GM21390 (cell line): ENCODE measurements at regions not wholly inside any gene's neighbourhood (a gene's known extent, or its start where the extent isn't known, plus 50 kb on each side); places are given as distances from the start of the nearest gene placed in this dataset.

Experiments used
- ATAC-seq: cut with Tn5 transposase; IDR thresholded peaks from one replicate; pipeline ENCODE4 v1.9.1; 2021; ENCODE audit not compliant: unreplicated experiment

DNA sequence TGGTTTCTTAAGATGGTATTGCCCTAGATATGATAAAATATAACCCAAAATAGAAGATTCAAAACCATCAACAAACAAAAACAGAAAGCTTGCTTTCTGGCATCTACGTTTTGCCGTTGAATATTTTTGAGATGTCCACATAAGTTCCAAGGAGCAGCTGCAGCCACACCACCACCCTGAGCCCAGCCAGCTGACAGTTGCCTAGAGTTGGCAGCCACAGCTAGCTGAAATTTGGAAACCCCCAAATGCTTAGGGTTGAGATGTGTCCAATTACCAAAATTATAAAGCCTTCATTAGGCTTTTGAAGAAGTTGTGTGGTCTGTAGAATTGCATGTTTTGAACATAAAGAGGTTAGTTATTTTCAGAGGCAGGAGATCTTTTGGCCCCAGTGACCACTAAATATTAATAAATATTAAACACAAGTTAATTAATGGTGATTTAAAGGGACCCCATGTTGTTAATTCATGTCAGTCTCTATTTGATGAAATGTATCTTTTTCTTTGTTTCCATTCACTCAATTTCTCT lies 118.1 kb upstream of the DTNA start:
- ATAC-seq, result no peak

DNA sequence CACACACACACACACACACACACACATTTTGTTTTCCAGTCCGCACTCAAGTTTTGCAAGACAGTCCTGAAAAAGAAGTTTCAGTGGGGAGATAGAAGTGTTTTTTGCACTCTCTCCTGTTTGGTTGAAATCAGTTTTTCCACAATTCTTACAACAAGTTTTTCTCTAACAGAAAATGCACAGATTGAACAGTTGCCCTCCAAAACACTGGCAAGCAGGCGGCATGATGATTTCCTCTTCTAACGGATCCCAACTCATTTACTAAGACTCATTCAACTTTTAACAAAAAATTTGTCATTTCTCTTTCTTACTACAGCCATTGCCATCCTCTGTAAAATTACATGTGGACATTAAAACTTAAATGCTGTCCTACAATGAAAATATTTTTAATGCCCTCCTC lies 117.6 kb upstream of the DTNA start:
- ATAC-seq, result no peak

DNA sequence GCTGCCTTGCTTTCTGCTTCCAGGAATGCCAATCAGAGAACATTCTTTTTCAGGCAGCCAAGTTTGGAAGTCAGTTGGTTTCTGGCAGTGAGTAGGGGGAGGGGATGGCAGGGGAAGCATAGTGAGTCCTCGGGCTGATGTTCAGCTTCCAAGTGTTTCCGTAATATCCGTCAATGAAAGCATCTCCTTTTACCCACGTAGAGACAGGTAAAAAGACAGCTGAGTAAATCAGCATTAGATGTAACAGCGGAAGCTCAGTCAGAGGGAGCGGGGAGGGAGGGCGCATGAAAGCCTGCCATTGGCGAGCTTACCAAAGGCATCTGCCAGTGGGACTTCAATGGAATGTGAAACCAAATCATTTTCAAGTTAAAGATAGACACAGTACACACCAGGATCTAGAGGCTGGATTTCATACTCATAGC lies 117.1 kb upstream of the DTNA start:
- ATAC-seq, result no peak

DNA sequence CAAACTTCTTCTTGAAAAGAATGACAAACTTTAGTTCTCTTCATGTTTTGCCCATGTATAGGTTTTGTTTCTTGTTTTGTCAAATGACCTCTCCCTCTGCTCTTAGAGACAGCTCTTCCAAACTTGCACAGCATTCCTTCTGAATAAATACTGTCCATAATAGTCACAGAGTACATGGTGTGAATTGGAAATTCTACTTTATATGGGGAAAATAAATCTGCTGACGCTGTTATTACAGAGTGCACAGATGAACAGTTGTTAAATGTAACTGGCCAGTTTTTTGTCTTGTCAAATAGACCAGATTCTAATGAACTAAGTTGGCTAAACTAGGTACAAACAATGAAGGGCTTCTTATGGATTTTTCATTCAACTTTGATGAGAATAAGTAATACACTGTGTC lies 115.8 kb upstream of the DTNA start:
- ATAC-seq, result no peak

DNA sequence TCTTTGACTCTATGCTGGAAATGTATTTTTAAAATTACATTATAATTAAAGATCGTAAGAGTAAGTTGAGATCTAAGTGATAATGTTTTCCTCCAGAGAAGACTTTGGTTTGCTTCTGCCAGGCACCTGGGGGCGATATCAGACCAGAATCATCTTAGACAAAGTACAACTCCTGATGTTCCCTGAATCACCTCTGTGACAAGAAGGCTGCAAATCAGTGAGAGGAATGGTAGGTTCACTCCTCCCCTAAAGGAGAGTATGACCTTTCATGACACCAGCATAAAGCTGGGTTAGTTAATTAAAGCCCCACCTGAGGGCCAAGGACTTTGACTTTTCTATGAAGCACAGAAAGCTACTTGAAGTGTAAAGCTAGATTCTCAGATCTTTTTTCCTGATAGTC lies 114.4 kb upstream of the DTNA start:
- ATAC-seq, result no peak

DNA sequence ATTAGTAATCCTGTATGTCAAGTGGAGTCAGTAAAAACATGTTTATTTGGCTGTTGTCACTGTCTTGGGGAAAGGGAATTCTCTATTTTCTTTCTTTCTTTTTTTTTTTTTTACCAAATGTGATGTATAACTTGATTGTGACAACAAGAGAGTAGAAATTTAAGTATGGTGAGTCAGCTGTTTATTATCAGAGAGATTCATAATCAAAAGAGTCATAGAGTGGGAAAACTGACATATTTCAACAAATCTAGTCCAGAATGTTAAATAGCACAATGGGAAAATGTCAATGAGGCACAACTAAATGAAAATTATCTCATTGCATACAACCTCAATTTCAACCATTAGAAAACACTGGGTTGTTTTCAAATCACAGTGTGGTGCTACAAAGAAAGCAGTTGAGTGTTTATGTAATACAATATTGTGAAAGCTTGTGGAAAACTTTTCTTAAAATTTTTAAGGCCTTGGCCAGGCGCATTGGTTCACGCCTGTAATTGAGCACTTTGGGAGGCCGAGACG lies 111.9 kb upstream of the DTNA start:
- ATAC-seq, result no peak

DNA sequence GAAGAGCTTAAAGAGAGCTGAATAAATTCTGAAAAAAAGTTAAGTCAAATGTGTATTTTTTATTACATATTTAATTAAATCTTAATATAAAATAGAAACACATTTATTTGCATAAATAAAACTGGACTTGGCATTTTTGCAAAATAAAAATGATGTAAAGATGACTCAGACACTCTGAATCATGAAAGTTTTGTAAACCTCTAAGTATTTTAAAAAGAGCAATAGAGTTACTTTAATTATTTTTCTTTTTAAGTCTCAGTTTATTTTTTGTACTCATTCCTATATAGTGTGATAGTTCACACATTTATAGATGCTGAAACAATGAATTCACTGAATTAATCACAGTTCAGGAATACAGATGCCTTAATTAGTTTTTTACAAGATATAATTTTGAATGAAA lies 109.9 kb upstream of the DTNA start:
- no peak for ATAC-seq

DNA sequence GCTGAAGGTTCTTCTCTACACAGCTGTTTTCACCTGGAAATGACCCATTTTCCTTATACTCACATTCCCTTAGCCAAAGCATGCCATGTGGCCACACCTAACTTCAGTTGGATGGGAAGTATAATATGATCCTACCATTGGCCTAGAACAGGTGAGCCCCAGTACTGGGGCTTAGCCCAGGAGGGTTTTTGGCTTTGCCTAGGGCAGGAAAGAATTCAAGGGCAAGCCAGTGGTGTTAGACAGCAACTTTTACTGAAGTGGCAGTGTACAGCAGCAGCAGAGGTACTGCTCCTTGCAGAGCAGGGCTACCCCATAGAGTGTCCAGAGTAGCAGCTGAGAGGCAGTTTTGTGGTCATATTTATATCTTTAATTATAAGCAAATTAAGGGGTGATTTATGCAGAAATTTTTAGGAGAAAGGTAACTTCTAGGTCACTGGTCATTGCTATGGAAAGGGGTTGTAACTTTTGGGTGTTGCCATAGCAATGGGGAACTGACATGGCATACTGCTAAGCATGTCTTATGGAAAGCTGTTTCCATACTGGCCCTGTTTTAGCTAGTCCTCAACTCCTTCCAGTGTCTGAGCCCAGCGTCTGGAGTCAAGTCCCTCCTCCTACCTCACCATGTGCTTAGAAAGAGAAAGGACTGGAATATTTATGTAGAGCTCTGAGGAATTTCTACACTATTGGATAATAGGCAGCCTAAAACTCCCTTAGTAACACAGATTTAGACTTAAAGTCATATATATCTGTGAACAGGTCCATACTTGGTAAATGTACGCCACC lies 109.0 kb upstream of the DTNA start:
- no peak for ATAC-seq

DNA sequence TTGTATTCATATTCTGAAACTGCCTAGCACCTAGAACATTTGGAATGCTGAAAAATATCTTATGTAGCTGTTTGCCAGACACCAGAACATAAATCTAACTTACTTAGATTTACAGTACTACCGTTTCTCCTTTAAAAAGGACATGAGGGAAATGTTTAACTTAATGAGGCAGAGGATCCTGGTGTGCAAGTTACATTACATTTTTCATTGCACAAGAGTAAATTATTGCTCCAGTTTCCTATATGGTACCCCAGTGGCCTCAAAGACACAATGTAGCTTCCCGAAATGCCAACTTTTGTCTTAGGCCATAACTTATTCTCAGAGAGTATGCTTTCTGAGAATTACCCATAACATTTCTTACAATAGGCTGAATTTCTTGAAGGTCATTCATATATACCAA lies 105.5 kb upstream of the DTNA start:
- no peak for ATAC-seq

DNA sequence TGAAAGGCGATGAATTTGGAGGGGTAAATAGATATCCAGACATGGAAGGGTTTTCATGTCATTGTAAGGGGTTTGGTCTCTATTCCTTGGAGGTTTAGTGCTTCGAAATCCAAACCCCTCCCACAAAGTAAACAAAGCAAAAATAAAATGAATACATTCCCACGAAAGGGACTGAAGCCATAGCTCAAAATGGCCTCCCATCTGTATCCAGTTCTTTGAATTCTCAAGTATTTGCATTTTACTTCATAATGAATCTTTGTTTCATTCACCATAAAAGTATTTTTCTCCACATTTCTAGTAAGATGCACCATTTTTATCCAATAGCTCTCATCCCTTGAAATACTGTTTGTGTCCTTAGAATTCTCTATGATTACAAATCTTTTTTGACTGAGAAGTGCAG lies 103.2 kb upstream of the DTNA start:
- no peak for ATAC-seq

DNA sequence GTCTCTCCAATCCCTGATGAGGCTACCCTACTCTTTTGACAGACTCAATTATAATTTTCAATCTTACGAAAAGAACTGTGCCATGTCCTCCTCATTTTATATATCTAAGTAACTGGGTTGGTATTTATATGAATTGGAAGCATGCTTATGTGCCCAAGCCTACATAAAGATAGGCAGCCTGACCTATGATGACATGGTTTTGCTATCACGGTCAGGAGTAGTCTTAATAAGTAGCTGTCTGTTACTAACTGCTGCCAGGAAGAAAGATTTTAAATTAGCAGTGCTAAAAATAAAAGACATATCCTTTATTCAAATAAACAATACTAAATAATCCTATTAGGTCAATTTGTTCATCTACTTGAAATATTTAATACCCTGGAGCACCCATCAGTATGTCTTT lies 102.0 kb upstream of the DTNA start:
- no peak for ATAC-seq

DNA sequence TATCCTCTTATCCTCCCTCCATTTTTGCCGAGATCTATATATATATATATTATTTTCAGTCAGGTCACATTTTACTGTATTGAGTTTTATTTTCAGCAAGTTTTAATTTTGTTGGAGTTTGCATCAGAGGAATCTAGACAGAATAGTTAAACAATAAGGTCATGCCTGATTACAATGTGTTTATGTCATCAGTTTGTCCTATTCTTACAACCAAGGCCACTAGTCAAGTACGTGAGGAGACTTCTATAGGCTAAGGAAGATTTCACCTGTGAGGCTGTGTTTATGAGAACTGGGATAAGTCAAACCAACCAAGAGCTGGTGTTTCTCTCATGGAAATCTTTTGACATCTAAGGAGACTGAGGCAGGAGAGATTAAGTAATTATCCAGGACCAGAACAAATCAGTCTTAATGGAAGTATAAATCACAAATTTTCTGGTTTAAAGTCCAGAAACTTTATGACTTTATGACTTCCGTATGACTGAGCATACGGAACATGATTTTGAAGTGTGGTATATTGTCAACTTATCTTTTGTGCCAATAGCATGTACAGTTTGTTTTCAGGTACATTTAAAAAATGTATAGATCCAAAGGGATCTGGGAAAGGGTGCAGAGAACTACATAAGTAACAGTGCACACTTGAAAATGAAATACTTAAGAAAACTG lies 100.0 kb upstream of the DTNA start:
- no peak for ATAC-seq

DNA sequence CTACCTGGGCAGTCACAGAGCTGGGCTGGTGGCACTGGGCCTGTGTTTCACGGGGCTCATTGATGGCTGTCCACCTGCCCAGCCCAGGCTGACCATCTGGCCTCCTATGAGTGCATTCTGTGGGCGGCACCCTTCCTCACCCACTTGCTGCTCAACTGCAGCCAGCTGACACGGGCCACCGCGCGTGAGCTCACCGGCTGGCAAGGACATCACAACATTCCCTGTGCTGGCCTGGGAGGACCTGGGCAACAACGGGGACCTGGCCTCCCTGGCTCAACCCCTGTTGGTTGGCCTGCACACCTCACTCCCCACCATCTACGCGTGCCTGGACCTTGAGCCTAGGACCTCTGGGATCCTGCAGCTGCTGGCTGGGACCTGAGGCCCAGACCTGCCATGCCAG lies 98.2 kb upstream of the DTNA start:
- ATAC-seq, result no peak

DNA sequence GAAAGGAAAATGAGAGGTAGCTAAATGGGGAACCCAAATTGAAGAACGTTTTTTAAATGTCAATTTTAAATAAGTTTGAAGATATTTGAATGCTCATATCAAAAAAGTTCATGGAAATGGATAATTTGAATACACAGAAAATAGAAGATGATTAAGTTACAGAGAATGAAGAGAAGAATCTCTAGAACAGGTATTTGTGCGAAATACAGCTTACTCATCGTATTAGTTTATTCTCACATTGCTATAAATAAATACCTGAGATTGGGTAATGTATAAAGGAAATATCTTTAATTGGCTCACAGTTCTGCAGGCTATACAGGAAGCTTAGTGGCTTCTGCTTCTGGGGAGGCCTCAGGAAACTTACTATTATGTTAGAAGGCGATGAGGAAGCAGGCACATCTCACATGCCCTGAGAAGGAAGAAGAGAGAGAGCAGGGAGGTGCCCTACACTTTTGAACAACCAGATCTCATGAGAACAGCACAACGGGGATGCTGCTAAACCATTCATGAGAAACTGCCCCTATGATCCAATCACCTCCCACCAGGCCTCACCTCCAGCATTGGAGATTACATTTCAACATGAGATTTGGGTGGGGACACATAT lies 89.7 kb upstream of the DTNA start:
- ATAC-seq, result no peak

DNA sequence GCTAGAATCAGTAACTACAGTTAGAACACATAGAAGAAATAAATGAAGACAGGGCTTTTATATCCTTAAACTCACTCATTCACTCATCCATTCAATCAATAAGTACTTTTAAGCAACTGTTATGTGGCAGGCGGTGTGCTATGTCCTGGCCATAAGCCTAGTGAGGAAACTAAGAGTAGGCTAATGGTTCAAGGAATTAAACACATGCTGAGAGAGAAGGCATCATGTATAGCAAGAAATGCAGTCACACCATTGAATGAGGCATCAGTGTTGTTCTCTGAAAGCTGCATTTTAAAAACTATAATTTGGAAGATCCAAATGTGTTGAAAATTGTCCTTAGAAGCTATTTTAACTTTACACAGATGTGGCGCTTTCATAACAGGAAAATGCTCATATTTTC lies 86.5 kb upstream of the DTNA start:
- ATAC-seq, result no peak

DNA sequence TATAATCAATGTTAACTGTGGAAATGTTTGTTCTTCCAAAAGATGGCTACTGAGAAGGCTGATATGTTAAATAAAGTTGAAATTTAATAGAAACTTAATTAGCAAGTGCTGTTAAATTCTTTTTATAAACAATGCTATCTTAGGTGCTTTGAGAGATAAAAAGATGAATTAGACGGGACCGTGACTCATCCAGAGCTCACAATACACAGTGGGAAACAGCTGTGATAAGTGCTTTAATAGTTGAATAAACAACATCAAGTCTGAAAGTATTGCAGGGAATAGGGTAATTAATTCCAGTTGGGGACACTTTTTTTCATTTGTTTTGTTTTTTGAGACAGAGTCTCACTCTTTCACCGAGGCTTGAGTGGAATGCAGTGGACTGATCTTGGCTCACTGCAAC lies 85.5 kb upstream of the DTNA start:
- no peak for ATAC-seq

DNA sequence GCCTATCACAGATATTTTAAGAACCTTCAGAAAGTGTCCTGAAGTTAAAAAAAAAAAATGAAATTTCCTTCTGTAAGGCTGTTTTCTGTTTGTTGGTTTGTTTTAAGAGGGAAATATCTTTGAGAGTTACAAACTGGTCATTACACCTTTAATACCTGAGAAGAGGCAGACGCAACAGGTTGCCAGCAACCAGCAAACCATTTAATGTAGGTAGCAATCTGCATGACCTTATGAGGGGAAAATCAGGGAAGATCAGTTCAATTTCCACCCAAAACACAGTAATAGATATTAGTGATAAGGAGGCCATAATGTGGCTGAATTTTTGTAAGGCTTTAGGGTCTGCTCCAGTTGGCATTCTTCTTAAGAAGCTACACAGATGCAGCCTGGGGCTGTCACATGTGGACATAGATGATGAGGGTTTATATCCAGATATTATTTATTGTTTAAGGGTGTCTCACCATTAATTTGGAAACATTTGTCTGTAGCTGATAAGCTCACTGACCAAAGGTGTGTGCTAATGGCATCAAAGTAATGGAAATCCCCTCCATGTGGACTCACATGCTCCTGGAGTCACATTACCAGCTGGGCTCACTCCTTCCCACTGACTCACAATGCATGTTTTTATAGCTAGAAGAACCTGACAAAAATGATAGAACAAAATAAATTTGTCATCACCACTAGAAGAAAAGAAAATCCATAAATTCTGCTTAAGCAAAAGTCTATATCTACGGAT lies 83.5 kb upstream of the DTNA start:
- ATAC-seq, result no peak

DNA sequence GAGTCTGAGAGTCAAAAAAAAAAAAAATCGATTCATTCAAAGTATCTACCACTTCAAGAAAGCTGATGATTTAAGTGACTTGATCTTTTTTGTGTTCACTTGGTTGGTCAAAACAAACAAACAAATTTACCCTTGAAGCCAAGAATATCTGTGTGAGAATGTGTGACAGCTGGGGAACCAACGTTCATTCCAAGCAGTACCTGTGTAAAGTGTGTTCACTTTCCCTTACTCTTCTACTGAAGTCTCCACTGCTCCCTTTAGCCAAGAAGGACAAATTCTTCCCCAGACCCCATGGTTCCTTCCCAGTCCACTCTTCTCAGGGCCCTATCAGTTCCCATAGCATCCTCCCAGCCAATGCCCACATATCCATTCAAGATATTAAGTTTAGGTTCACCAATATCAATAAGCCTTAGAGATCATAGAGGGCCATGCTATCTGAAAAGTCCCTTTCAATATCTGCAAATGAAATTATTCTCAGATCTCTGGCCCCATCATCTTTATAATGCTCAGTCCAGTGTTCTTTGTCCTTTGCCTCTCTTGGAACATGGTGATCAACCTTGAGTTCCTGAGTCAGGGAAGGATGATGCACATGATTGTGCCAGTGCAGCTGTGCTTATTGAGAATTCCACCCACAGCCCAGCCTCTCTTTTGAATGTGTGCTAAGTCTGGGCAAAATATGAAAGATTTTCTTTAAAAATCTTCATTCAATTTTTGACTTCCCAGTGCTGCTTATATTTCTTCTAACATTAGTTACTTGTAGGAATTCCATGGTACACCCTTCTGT lies 82.8 kb upstream of the DTNA start:
- ATAC-seq, result no peak

DNA sequence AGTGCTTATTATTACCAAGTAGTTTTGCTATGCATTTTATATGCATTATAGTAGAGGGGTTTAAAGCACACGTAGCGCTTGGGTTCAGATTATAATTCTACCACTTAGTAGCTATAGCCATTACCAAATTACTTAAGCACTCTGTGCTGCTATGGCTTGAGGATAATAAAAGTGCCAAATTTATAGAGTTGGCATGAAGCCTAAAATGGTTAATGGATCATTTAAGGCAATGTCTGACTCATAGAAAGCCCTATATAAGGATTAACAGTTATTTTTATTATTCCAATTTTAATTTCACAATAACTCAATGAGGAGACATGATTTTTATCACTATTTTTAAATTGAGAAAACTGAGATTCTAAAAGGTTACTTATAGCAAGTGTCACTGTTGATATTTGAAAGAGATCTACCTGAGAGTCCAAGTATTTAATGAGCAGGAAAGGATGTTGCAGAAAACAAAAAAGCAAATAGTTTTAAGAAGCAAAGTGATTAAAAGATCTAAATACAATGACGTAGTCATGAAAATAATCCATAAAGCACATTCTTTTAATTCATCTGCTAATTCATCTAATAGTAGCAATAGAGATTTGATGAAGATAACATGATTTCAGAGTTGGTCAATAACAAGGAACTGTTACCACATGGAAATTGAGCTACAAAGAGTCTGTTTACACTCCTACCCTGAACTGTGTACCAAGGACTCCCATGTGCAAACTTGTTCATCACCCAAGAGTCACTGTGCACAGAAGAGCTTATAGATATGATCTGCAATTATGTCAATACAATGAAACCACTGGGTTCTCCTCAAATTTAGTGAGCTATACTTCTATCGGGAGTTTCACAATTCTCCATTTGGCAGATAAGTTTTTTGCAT lies 78.8 kb upstream of the DTNA start:
- no peak for ATAC-seq

DNA sequence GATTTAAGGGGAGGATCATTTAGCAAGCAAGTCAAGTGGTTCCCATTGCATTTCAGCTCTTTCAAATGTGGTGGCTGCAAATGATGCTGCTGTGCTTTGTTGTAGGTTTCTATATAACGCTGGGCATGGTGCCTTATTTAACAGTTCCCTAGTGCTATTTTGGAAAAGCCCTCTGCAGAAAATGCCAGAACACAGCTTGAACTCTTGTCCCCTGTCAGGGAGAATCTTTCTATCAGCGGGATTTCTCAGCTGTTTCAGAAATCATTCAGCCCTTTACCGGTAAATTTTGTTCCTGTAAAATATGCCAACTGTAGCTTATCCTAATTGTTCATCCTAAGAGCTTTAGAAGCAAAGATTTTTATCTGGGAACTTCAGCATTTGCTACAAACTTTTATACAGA lies 77.8 kb upstream of the DTNA start:
- ATAC-seq, result no peak
